ENCODE measurements at regions not wholly inside any gene's neighbourhood (a gene's known extent, or its start where the extent isn't known, plus 50 kb on each side); places are given as distances from the start of the nearest gene placed in this dataset.
A peak's percentile ranks its signal among the peaks of the same experiment; 100 is the strongest.

GRCh38 chr4:154013576-154013975 is 224.7 kb upstream of the SFRP2 start:
- H3K27ac ChIP-seq (ENCODE audit: low read depth, low read length), result no peak overlapping the region

DNA sequence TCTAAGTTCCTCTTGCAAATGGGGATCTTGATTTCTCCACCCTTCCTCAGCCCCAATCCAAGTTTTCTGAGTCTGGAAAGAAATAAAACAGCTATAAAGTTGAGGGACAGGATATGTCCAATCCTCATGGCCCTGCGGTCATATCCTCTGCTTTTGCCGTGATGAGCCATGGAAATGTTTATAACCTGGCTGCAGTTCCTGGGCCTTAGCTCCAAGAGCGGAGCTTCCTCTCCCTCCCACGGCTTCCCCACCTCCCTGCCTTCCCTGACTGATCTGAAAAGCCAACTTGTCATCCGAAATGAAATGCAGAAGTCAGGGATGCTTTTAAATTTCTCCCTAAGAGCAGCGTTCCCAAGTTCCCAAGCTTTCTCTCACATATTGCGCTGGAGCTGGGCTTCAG is 221.5 kb upstream of the SFRP2 start:
- H3K27ac ChIP-seq (ENCODE audit: low read depth, low read length), result no peak overlapping the region
- WGBS, 3 donors, result 49 to 80% (median 50%) methylated on average over 7 of the region's 7 CpGs

- 45 to 63% (median 56%) methylated on average over 6 of the region's 6 CpGs for WGBS, 3 donors
- H3K27ac ChIP-seq (ENCODE audit: low read depth, low read length), result no peak overlapping the region
These were observed 220.9 kb upstream of the SFRP2 start for GRCh38 chr4:154009788-154010187.

DNA sequence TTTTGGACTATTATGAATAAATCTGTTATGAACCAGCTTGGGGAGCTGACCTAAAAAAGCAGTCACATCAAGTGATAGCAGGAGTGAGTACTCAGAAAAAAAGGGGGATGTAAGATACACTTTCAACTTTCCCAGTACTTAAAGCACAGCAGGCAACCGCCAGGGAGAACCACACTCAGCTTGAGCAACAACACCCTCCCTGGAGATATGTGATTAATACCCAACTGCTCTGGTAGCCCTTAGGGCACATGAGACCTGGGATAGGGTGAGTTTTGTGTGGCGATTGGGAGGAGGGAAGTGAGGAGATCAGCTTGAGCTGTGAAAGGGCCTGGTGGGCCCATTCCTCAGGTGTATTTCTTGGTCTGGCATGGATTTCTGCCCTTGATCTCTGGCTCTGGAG is 220.3 kb upstream of the SFRP2 start:
- H3K27ac ChIP-seq (ENCODE audit: low read depth, low read length), result no peak overlapping the region
- WGBS, 3 donors, result 60 to 88% (median 81%) methylated on average over 2 of the region's 2 CpGs

- peak overlapping the region; percentile 23 for H3K27ac ChIP-seq (ENCODE audit: low read depth, low read length)
- 65 to 86% (median 71%) methylated on average over 5 of the region's 5 CpGs for WGBS, 3 donors
These were observed 216.3 kb upstream of the SFRP2 start for GRCh38 chr4:154005171-154005520.

- whole genome bisulfite sequencing, 3 donors, result 48 to 72% (median 49%) methylated on average over 7 of the region's 7 CpGs
- H3K27ac ChIP-seq (ENCODE audit: low read depth, low read length), result no peak overlapping the region
These were observed 215.8 kb upstream of the SFRP2 start for GRCh38 chr4:154004507-154005170.

DNA sequence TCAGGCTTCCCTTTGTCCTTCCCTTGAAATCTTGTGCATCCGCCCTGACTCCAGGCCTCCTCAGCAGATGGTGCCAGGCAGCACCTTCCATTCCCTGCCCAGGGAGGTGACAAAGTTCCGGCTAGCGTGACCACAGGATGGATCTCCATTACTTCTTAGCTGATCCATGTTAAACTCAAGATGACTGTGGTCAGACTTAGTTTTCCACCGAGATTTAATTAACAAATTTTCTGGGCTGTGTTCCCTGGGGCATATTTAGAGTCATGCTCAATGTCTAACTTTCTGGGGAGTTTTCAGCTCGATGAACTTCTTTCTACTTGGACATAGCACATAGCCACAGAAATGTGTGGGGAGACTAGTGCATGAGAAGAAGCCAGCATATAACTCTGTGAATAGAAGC is 215.1 kb upstream of the SFRP2 start:
- 63 to 84% (median 74%) methylated on average over 5 of the region's 5 CpGs for WGBS, 3 donors
- H3K27ac ChIP-seq (ENCODE audit: low read depth, low read length), result no peak overlapping the region

DNA sequence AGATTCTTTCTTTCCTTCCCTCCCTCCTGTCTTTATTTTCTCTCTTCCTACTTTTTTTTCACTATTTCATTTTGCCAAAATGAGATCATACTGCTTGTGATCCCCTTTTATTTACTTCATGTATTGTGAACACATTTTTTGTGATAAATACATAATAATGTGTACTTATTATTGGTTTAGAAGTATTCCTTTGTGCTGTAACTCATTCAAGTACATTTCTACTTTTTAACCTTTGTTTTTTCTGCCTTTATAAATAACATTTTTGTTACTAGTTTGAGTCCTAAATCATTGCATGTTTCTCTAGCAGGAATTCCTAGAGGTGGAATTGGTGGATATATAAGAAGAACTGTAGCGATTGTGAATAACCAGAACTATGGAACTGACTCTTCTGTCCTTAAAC is 214.5 kb upstream of the SFRP2 start:
- WGBS, 3 donors, result 81 to 92% (median 85%) methylated on average over 1 of the region's 1 CpG

DNA sequence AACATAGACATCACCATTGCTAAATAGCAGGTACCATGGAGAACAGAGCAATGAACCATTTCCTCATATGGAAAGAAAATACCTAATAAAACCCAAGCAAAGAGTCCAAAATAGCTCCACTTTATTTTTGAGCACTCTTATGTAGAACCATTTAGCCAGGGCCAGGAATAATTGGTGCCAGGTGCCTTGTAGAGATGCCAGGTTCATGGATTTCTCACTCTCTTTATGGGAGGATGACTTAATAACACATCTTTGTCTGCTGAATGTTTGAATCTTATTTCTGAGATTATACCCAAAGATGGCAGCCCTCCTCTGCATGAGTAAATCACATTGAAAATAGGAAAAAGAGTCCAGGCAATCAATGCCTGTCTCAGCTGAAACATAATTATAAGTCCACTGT is 212.3 kb upstream of the SFRP2 start:
- no peak overlapping the region for H3K27ac ChIP-seq (ENCODE audit: low read depth, low read length)

More for the DNA sequence above, 214.5 kb upstream of the SFRP2 start:
- H3K27ac ChIP-seq (ENCODE audit: low read depth, low read length), result no peak overlapping the region

DNA sequence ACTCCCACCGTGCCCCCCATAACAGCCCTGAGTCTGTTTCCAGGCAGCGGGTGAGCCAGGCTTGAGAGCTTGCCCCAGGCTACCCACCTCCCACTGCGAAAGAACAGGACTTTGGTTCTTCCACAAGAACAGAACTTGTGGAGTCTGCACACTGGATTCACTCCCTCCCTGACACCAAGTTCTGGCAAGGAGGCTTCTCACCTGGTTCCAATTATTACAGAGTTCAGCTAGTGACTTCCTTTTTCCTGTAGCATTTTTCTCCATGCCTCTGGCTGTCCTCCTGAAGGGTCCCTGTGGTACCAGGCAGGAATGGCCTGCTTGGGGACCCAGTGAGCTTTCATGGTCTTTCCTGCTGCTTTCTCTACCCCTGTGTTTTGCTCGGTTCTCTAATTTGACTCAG is 208.6 kb upstream of the SFRP2 start:
- H3K27ac ChIP-seq (ENCODE audit: low read depth, low read length), result no peak overlapping the region

DNA sequence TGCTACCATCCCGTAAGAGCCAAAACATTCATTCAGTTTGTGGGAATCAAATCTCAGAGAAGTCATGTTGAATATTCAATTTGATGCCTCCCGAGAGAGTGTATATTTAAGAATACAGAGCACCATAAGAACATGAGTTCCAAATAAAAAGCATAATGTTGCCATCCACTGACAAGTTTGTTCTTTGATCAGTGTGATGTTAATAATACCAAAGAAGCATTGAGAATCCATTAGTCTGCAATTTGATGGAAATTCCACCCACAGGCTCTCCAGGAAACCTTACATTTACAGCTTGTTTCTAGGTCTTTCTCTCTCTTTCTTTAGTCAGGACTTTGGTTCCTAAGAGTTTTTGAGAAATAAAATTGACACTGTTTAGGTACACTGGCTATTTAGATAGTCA is 200.6 kb upstream of the SFRP2 start:
- no peak overlapping the region for H3K27ac ChIP-seq (ENCODE audit: low read depth, low read length)
- WGBS, 3 donors, result 86 to 94% (median 88%) methylated on average over 2 of the region's 2 CpGs

More for the DNA sequence above, 208.6 kb upstream of the SFRP2 start:
- WGBS, 3 donors, result 62 to 82% (median 68%) methylated on average over 4 of the region's 4 CpGs

DNA sequence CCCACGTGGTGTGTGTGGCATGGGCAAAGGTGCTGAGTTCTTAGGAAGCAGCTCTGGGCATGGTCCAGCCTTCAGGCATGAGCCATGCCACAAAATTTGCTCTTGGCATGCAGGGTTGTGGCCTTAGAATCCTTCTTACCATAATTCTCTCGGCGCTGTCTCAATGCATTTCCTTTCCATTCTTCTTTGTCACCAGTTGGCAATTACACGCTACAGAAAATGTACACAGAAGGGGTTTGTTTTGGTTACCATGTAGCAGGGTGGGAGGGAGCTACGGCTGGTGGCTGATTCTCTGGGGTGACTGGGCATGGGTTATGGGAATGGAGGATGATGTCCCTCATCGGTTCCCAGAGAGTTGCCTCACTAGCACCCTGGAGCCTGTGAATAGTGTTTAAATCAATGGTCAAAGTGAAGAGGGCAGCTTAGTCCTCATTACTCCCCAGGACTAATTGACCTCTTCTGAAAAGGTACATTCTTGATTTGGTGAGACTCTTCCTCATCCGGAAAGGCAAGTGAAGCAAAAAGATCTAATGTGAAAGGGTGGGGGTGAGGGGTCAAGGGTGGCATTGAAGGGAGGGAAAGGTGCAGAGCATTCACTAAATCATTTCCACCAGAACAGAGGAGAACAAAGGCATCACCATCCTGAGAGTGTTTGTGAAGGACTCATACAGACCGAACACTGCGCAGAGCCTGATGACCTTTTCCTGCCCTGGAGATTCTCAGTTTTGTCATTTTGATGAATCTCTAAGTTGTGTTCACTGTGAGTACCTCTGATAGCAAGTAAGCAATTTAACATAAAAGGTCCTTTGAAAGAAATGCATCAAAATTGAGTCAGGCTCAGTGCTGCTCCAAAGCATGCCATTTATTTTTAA is 199.8 kb upstream of the SFRP2 start:
- WGBS, 3 donors, result 63 to 70% (median 68%) methylated on average over 9 of the region's 9 CpGs
- H3K27ac ChIP-seq (ENCODE audit: low read depth, low read length), result no peak overlapping the region

DNA sequence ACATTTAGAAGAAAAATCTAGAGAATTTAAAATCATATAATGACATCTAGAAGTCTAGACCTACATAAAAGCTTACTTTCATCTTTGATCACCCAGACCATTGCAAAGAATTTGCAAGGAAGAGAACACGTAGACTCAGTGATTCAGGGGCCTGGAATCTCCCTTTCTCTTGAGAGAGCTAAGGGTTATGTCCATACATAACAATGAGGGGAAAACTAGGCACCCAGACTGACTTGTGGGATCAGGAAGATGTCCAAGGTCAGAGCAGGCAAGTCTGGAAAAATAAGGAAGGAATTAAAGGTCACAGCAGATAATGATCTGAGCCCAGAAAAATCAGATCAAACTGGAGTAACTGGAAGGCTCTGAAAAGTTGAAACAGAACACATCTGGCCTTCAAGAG is 198.4 kb upstream of the SFRP2 start:
- H3K27ac ChIP-seq (ENCODE audit: low read depth, low read length), result no peak overlapping the region
- WGBS, 3 donors, result 19 to 47% (median 23%) methylated on average over 1 of the region's 1 CpG

DNA sequence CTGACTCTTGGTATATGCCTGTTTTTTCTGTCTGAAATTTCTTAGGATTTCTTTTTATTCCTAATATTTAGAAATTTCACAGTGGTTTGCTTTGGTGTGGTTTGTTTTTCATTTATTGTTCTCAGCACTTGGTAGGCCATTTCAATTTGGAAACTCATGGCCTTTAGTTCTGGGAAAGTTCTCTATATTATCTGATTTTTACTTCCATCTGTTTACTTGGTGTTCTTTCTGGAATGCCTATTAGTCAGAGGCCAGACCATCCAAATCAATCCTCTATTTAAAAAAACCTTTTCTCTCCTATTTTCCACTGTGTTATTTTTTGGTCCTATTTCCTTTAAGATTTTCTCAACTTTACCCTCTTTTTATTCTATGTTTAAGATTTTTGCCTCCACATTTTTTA is 188.1 kb upstream of the SFRP2 start:
- no peak overlapping the region for H3K27ac ChIP-seq (ENCODE audit: low read depth, low read length)

DNA sequence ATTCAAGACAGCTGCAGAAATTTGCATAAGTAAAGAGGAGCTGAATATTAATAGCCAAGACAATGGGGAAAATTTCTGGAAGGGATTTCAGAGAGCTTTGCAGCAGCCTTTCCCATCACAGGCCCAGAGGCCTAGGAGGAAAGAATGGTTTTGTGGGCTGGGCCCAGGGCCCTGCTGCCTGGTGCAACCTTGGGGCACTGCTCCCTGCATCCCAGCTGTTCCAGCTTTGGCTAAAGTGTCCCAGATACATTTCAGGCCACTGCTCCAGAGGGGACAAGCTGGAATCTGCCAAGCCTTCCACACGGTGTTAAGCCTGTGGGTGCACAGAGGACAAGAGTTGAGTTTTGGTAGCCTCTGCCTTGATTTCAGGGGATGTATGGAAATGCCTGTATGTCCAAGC is 185.6 kb upstream of the SFRP2 start:
- 81 to 95% (median 91%) methylated on average over 1 of the region's 1 CpG for WGBS, 3 donors
- H3K27ac ChIP-seq (ENCODE audit: low read depth, low read length), result no peak overlapping the region

GRCh38 chr4:153973942-153974341 is 185.1 kb upstream of the SFRP2 start:
- no peak overlapping the region for H3K27ac ChIP-seq (ENCODE audit: low read depth, low read length)
- WGBS, 3 donors, result 50 to 79% (median 56%) methylated on average over 4 of the region's 4 CpGs

DNA sequence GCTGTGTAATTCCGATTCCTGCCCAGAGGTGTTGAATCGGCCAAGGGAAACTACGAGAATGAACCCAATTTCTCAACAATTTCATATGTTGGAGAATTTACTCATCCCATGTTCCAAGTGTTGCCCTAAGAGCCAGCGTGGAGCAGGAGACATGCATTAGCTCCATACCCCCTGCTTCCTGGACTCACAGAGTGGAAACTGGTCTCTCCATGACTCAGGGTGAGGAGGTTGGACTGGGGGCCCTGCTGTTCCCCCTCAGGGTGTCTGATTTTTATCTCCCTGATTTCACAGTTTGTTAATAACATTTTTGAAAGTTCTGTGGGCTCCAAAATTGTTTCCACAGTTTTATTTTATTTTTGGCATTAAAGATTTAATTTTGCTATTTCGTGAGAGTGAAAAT is 183.0 kb upstream of the SFRP2 start:
- no peak overlapping the region for H3K27ac ChIP-seq (ENCODE audit: low read depth, low read length)

DNA sequence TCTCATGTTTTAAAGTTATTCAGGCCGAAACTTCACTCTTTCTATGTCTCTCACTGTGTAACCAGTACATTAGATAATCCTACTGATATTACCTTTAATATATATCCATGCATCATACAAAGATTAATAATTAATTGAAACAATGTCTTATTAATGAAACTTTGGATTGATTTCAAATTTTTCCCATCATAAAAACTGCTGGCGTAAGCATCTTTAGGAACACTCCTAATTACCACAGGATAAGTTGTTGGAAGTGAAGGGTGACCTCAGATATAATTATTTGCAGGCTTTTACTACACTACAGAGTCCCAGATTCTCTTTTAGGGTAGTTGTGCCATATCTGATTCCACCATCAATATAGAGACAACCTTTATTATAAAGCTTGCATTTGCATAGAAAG is 181.3 kb upstream of the SFRP2 start:
- H3K27ac ChIP-seq (ENCODE audit: low read depth, low read length), result no peak overlapping the region
- 92 to 96% (median 93%) methylated on average over 2 of the region's 2 CpGs for WGBS, 3 donors

More for the DNA sequence above, 183.0 kb upstream of the SFRP2 start:
- 78 to 92% (median 91%) methylated on average over 5 of the region's 5 CpGs for WGBS, 3 donors

DNA sequence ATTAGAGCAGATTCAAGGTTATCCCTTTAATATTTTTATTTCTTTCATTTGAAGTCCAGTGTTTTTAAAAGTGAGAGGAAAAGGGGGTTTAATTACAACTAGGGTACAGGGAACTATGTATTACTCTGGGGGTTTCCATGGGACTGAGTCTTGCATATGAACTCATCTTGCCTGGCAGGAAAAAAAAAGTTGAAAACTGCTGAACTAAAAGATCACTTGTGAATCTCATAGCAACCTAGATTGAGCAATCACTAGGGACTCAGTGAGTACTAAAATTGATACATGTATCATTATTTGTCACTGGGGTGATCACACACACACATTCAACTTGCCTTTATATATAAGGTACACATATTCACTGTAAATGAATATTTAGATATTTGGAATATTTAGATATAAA is 180.7 kb upstream of the SFRP2 start:
- H3K27ac ChIP-seq (ENCODE audit: low read depth, low read length), result no peak overlapping the region

DNA sequence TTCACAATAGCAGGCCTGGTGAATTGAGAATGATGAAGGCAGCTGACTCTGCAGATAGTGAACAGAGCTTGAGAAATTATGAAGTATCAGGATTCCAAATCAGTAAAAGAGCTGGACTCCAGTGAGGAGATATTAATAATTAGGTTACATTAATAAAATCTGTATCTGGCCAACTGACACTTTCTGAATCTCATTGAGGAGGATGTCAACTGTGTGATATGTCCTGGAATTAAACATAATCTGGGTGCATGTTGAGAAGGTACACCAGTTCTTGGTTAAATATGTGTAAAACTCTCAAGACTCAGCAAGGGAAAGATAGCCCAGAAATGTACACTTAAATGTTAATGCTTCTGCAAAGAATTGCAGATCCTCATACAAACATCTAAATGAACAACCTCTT is 177.8 kb upstream of the SFRP2 start:
- H3K27ac ChIP-seq (ENCODE audit: low read depth, low read length), result no peak overlapping the region
